NT2/D1 (cell line): ENCODE measurements at regions not wholly inside any gene's neighbourhood (a gene's known extent, or its start where the extent isn't known, plus 50 kb on each side); places are given as distances from the start of the nearest gene placed in this dataset.

Source experiments
- SUZ12 ChIP-seq: IDR thresholded peaks from 2 replicates; pipeline ENCODE4 v1.6.1; 2011; ENCODE audit not compliant: insufficient read length, insufficient read depth; ENCODE audit errors: extremely low read depth
- YY1 ChIP-seq: IDR thresholded peaks from 2 replicates; pipeline ENCODE4 v1.6.1; 2011; ENCODE audit not compliant: insufficient read length, insufficient read depth
- ZNF274 ChIP-seq: IDR thresholded peaks from 2 replicates; pipeline ENCODE4 v1.6.1; 2011; ENCODE audit warnings: mild to moderate bottlenecking, low read depth, low read length

- TF ChIP-seq YY1 (no peak), ZNF274 (no peak), SUZ12 (no peak)
These were observed 467.1 kb downstream of the MBD2 start for GRCh38 chr18:53757328-53757727.
